NCI-H128 (cell line): ENCODE measurements at regions not wholly inside any gene's neighbourhood (a gene's known extent, or its start where the extent isn't known, plus 50 kb on each side); places are given as distances from the start of the nearest gene placed in this dataset.

Source experiments
- DNase-seq: peaks from one replicate; lab custom pipeline; 2025; ENCODE audit not compliant: unreplicated experiment; lab: John Stamatoyannopoulos, UW

GRCh38 chr6:156526081-156526480, 251.1 kb upstream of the ARID1B start:
- no peak for DNase-seq

GRCh38 chr6:156525541-156525940, 251.6 kb upstream of the ARID1B start:
- no peak for DNase-seq

GRCh38 chr6:156519940-156520339, 257.2 kb upstream of the ARID1B start:
- no peak for DNase-seq

GRCh38 chr6:156517088-156517487, 260.1 kb upstream of the ARID1B start:
- DNase-seq: no peak

- DNase-seq: no peak
Measured at GRCh38 chr6:156515242-156515641, 261.9 kb upstream of the ARID1B start.

GRCh38 chr6:156513504-156513903, 263.7 kb upstream of the ARID1B start:
- no peak for DNase-seq

- DNase-seq: no peak
Measured at GRCh38 chr6:156511570-156511969, 265.6 kb upstream of the ARID1B start.

- DNase-seq: no peak
Measured at GRCh38 chr6:156511051-156511450, 266.1 kb upstream of the ARID1B start.

- DNase-seq: no peak
Measured at GRCh38 chr6:156510242-156510641, 266.9 kb upstream of the ARID1B start.

- DNase-seq: no peak
Measured at GRCh38 chr6:156509496-156509895, 267.7 kb upstream of the ARID1B start.

- no peak for DNase-seq
Measured at GRCh38 chr6:156508923-156509322, 268.3 kb upstream of the ARID1B start.

- no peak for DNase-seq
Measured at GRCh38 chr6:156508126-156508525, 269.1 kb upstream of the ARID1B start.

GRCh38 chr6:156507656-156508055, 269.5 kb upstream of the ARID1B start:
- no peak for DNase-seq

- DNase-seq: no peak
Measured at GRCh38 chr6:156507106-156507505, 270.1 kb upstream of the ARID1B start.

GRCh38 chr6:156502969-156503504, 274.1 kb upstream of the ARID1B start:
- no peak for DNase-seq

- DNase-seq: no peak
Measured at GRCh38 chr6:156497618-156498017, 279.6 kb upstream of the ARID1B start.

- DNase-seq: no peak
Measured at GRCh38 chr6:156487877-156488276, 289.3 kb upstream of the ARID1B start.

GRCh38 chr6:156485150-156485549, 292.0 kb upstream of the ARID1B start:
- no peak for DNase-seq

- no peak for DNase-seq
Measured at GRCh38 chr6:156474507-156475120, 302.6 kb upstream of the ARID1B start.

- no peak for DNase-seq
Measured at GRCh38 chr6:156471000-156471399, 306.2 kb upstream of the ARID1B start.

- DNase-seq: no peak
Measured at GRCh38 chr6:156464100-156464878, 312.9 kb upstream of the ARID1B start.

- peak; percentile 42 for DNase-seq
Measured at GRCh38 chr6:156461647-156462046, 315.5 kb upstream of the ARID1B start.
